SK-N-SH (cell line): ENCODE measurements at regions not wholly inside any gene's neighbourhood (a gene's known extent, or its start where the extent isn't known, plus 50 kb on each side); places are given as distances from the start of the nearest gene placed in this dataset.

Experiments
- CTCF ChIA-PET: fragments of 300-600, 350-600 bp; formaldehyde crosslinking; extraction: SDS; loops from one replicate; lab custom pipeline; 2021; lab: Yijun Ruan, JAX
- POLR2A ChIA-PET: fragments of 350-600 bp; sonication (Branson Sonifier 250); formaldehyde crosslinking; extraction: SDS; loops from one replicate; lab custom pipeline; 2020; ENCODE audit warnings: antibody characterized with exemption, inconsistent platforms; lab: Yijun Ruan, JAX
- DNase-seq: peaks from one replicate; pipeline ENCODE4 v3.0.0; 2012
- H2AFZ ChIP-seq: fragments of 200-600 bp; sonication (generic); 2 replicates; pipeline ENCODE4 v1.8.1; 2016; ENCODE audit warnings: antibody characterized with exemption, mild to moderate bottlenecking, low read depth
- H3F3A ChIP-seq: fragments of 200-600 bp; sonication (generic); replicated peaks from 2 replicates; pipeline ENCODE3; 2016; ENCODE audit warnings: antibody characterized with exemption, mild to moderate bottlenecking; ENCODE audit not compliant: insufficient read depth
- H3K27ac ChIP-seq, 2 experiments: fragments of 200-500 bp in 1 of 2; fragments of 200-600 bp in 1 of 2; sonication (Bioruptor generic) in 1 of 2; sonication (generic), shearing (Covaris generic) in 1 of 2; 2 replicates each; pipeline versions ENCODE4 v1.5.1 to v1.6.1; 2014 to 2016; ENCODE audit warnings: low read depth in 2 of 2, inconsistent platforms in 1 of 2, low read length in 1 of 2, mild to moderate bottlenecking in 1 of 2, mixed read lengths in 1 of 2
- H3K27me3 ChIP-seq: fragments of 200-600 bp; sonication (generic), shearing (Covaris generic); 2 replicates; pipeline ENCODE4 v1.6.1; 2016; ENCODE audit warnings: mixed run types; ENCODE audit not compliant: insufficient read depth
- H3K36me3 ChIP-seq, 2 experiments: fragments of 200-500 bp in 1 of 2; fragments of 200-600 bp in 1 of 2; sonication (Bioruptor generic) in 1 of 2; sonication (generic) in 1 of 2; replicated peaks in 1 of 2; 2 replicates each; pipeline versions ENCODE3 to v1.5.1; 2014 to 2016; ENCODE audit warnings: low read length in 1 of 2, mild to moderate bottlenecking in 1 of 2; ENCODE audit not compliant: insufficient read depth in 2 of 2, control insufficient read depth in 1 of 2
- H3K4me1 ChIP-seq, 2 experiments: fragments of 200-500 bp in 1 of 2; fragments of 200-600 bp in 1 of 2; sonication (Bioruptor generic) in 1 of 2; sonication (generic), shearing (Covaris generic) in 1 of 2; 2 replicates each; pipeline versions ENCODE4 v1.5.1 to v1.6.1; 2014 to 2016; ENCODE audit warnings: low read depth in 1 of 2, low read length in 1 of 2, mixed run types in 1 of 2; ENCODE audit not compliant: insufficient read depth in 2 of 2, control insufficient read depth in 1 of 2
- H3K4me2 ChIP-seq: fragments of 200-600 bp; sonication (generic), shearing (Covaris generic); 2 replicates; pipeline ENCODE4 v1.6.1; 2017; ENCODE audit warnings: mixed run types
- H3K4me3 ChIP-seq, 2 experiments: fragments of 200-500 bp in 1 of 2; fragments of 200-600 bp in 1 of 2; sonication (Bioruptor generic) in 1 of 2; sonication (generic), shearing (Covaris generic) in 1 of 2; 2 replicates each; pipeline versions ENCODE4 v1.5.1 to v1.8.1; 2014 to 2016; ENCODE audit warnings: low read depth in 2 of 2, inconsistent platforms in 1 of 2, low read length in 1 of 2, mild to moderate bottlenecking in 1 of 2, mixed read lengths in 1 of 2, moderate library complexity in 1 of 2
- H3K79me2 ChIP-seq: fragments of 200-600 bp; sonication (generic); 2 replicates; pipeline ENCODE4 v1.8.1; 2017; ENCODE audit warnings: mild to moderate bottlenecking; ENCODE audit not compliant: insufficient read depth
- H3K9ac ChIP-seq: fragments of 200-600 bp; sonication (generic); 2 replicates; pipeline ENCODE4 v1.6.1; 2017; ENCODE audit warnings: mixed run types
- H3K9me2 ChIP-seq: fragments of 200-600 bp; sonication (generic); 2 replicates; pipeline ENCODE4 v1.6.1; 2017; ENCODE audit warnings: mixed run types
- H3K9me3 ChIP-seq: fragments of 200-600 bp; sonication (generic); 2 replicates; pipeline ENCODE4 v1.6.1; 2017; ENCODE audit warnings: mixed run types, mild to moderate bottlenecking, moderate library complexity
- H4K20me1 ChIP-seq: fragments of 200-600 bp; sonication (generic); 2 replicates; pipeline ENCODE4 v1.6.1; 2017; ENCODE audit warnings: mild to moderate bottlenecking, mixed run types; ENCODE audit not compliant: insufficient read depth
- CTCF ChIP-seq: fragments of 200-600 bp; sonication (generic); IDR thresholded peaks from 2 replicates; pipeline ENCODE4 v1.6.1; 2017; ENCODE audit warnings: antibody characterized with exemption, mild to moderate bottlenecking, moderate library complexity
- FOXJ3 ChIP-seq: sonication (generic); formaldehyde crosslinking; IDR thresholded peaks from 2 replicates; pipeline ENCODE4 v1.5.1; 2020; ENCODE audit warnings: mild to moderate bottlenecking, missing genetic modification reagents
- MEF2A ChIP-seq: IDR thresholded peaks from 2 replicates; pipeline ENCODE4 v1.4.0; 2012; ENCODE audit warnings: low read depth, borderline replicate concordance
- NRF1 ChIP-seq: IDR thresholded peaks from 2 replicates; pipeline ENCODE4 v1.6.1; 2012; ENCODE audit warnings: low read depth, mild to moderate bottlenecking, low read length
- RXRA ChIP-seq: IDR thresholded peaks from 2 replicates; pipeline ENCODE4 v1.4.0; 2012; ENCODE audit warnings: low read depth, mild to moderate bottlenecking, borderline replicate concordance
- SMC3 ChIP-seq: IDR thresholded peaks from 2 replicates; pipeline ENCODE4 v1.6.1; 2012; ENCODE audit warnings: low read depth, low read length, improper control_type of control experiment
- USF2 ChIP-seq: fragments of 150-350 bp; IDR thresholded peaks from 2 replicates; pipeline ENCODE4 v1.6.1; 2017; ENCODE audit warnings: antibody characterized with exemption, low read length, low read depth, borderline replicate concordance
- YY1 ChIP-seq: IDR thresholded peaks from 2 replicates; pipeline ENCODE4 v1.4.0; 2012; ENCODE audit warnings: low read depth, mild to moderate bottlenecking

GRCh38 chrX:143781103-143781502 lies 60.6 kb upstream of the SPANXN2 start:
- Histone ChIP-seq H3K4me3 (no peak overlapping the region), H3K27ac (no peak overlapping the region), H3K79me2 (no peaks in the 10 kb centered on the region), H3K9ac (no peak overlapping the region), H3K9me2 (no peaks in the 10 kb centered on the region), H3K9me3 (no peaks in the 10 kb centered on the region), H3K36me3 (no peaks in the 10 kb centered on the region), H3K4me2 (no peak overlapping the region), H3F3A (no peaks in the 10 kb centered on the region), H3K27me3 (no peaks in the 10 kb centered on the region), H4K20me1 (no peaks in the 10 kb centered on the region), H2AFZ (no peak overlapping the region), H3K4me1 (no peaks in the 10 kb centered on the region)
- TF ChIP-seq USF2 (no peak), FOXJ3 (CRISPR knock-in tag) (no peak), NRF1 (no peak), MEF2A (no peak), CTCF (no peak), RXRA (no peak), SMC3 (no peak), YY1 (no peak)
- no peak for DNase-seq
- POLR2A ChIA-PET = no interaction called here
- CTCF ChIA-PET = interaction anchor here (3.2 kb wide), 1 partner anchor 8 kb away, joined by 11 read pairs; no protein-coding TSS in a partner anchor
